ENCODE measurements at regions not wholly inside any gene's neighbourhood (a gene's known extent, or its start where the extent isn't known, plus 50 kb on each side); places are given as distances from the start of the nearest gene placed in this dataset.
"Not testable (repeated sequence)": the region's sequence is repeated elsewhere in the genome, so short reads cannot be mapped to it uniquely, and the experiment has no call there.

DNA sequence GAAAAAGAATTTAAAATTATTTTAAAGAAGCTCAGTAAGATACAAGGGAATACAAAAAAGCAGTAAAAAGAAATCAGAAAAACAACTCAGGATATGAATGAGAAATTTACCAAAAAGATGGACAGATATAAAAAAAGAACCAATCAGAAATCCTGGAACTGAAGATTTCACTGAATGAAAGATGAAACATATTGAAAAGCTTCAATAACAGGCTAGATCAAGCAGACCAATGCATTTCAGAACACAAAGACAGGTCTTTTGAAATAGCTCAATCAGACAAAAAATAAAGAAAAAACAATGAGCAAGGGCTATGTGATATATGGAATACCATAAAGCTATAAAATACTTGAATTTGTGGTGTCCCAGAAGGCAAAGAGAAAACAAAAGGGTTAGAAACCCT, 322.6 kb upstream of the POU5F2 start:
- Histone ChIP-seq H3K27ac (no peak overlapping the region), H3K4me1 (no peaks in the 10 kb centered on the region), H3K36me3 (peaks cover 0 to 15% of the 10 kb centered on the region in 2 donors), H3K27me3 (no peaks in the 10 kb centered on the region), H3K4me3 (no peak overlapping the region), H3K9me3 (peaks cover 16% of the 10 kb centered on the region)
- no peak for TF ChIP-seq POLR2AphosphoS5 (IDR thresholded peaks at IDR 0.05; ENCODE audit: insufficient read depth in 1 of 2, low read depth in 1 of 2)
- TF ChIP-seq POLR2A (IDR thresholded peaks at IDR 0.05), result no peak
- TF ChIP-seq, protein P1, sequence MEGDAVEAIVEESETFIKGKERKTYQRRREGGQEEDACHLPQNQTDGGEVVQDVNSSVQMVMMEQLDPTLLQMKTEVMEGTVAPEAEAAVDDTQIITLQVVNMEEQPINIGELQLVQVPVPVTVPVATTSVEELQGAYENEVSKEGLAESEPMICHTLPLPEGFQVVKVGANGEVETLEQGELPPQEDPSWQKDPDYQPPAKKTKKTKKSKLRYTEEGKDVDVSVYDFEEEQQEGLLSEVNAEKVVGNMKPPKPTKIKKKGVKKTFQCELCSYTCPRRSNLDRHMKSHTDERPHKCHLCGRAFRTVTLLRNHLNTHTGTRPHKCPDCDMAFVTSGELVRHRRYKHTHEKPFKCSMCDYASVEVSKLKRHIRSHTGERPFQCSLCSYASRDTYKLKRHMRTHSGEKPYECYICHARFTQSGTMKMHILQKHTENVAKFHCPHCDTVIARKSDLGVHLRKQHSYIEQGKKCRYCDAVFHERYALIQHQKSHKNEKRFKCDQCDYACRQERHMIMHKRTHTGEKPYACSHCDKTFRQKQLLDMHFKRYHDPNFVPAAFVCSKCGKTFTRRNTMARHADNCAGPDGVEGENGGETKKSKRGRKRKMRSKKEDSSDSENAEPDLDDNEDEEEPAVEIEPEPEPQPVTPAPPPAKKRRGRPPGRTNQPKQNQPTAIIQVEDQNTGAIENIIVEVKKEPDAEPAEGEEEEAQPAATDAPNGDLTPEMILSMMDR (IDR thresholded peaks at IDR 0.05), result no peak
- intact Hi-C loops (cut with DNase I), result no loop called here
- no peak for DNase-seq (ENCODE audit: extremely low spot score in 2 of 2)

DNA sequence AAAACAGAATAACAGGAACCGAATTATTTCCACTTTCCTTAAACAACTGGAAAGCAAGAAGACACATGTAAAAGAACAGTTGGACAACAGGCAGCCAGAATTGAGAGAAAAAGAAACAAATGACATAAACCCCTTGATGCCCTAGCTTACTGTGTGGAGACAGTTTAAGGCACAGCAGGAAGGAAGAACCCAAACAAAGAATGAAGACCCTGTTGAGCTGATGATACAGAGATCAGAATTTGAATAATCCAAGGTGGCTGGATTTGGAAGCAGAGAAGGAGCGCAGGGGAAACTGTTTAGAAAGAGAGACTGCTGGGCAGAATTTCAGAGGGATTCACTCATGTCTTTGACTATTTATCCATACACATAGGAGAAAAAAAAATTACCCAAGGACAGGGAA, 316.3 kb upstream of the POU5F2 start:
- DNase-seq (ENCODE audit: extremely low spot score in 2 of 2), result no peak
- Histone ChIP-seq H3K36me3 (peaks cover 0 to 5% of the 10 kb centered on the region in 2 donors), H3K27me3 (no peaks in the 10 kb centered on the region), H3K9me3 (no peaks in the 10 kb centered on the region), H3K4me1 (no peaks in the 10 kb centered on the region), H3K27ac (no peak overlapping the region), H3K4me3 (no peak overlapping the region)
- TF ChIP-seq POLR2AphosphoS5 (IDR thresholded peaks at IDR 0.05; ENCODE audit: insufficient read depth in 1 of 2, low read depth in 1 of 2) (no peak), POLR2A (IDR thresholded peaks at IDR 0.05) (no peak)
- TF ChIP-seq, protein P1 (IDR thresholded peaks at IDR 0.05), result no peak
- intact Hi-C loops (cut with DNase I), result no loop called here

DNA sequence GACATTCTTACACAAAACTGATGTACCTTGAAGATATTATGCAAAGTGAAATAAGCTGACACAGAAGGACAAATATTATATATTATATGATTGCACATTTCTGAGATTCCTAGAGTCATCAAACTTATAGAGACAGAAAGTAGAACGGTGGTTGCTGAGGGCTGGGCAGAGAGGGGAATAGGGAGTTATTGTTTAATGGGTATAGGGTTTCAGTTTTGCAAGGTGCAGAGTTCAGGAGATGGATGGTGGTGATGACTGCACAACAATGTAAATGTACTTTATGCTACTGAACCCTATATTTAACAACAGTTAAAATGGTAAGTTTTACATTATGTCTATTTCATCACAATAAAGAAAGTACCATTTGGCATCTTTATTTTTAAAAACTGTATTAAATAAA, 315.8 kb upstream of the POU5F2 start:
- Histone ChIP-seq H3K27me3 (no peaks in the 10 kb centered on the region), H3K4me3 (no peak overlapping the region), H3K36me3 (peaks cover 0 to 5% of the 10 kb centered on the region in 2 donors), H3K9me3 (no peaks in the 10 kb centered on the region), H3K4me1 (no peaks in the 10 kb centered on the region), H3K27ac (no peak overlapping the region)
- TF ChIP-seq POLR2A (IDR thresholded peaks at IDR 0.05) (no peak), POLR2AphosphoS5 (IDR thresholded peaks at IDR 0.05; ENCODE audit: insufficient read depth in 1 of 2, low read depth in 1 of 2) (no peak)
- TF ChIP-seq, protein P1 (IDR thresholded peaks at IDR 0.05), result no peak
- intact Hi-C loops (cut with DNase I), result no loop called here
- DNase-seq (ENCODE audit: extremely low spot score in 2 of 2), result no peak

DNA sequence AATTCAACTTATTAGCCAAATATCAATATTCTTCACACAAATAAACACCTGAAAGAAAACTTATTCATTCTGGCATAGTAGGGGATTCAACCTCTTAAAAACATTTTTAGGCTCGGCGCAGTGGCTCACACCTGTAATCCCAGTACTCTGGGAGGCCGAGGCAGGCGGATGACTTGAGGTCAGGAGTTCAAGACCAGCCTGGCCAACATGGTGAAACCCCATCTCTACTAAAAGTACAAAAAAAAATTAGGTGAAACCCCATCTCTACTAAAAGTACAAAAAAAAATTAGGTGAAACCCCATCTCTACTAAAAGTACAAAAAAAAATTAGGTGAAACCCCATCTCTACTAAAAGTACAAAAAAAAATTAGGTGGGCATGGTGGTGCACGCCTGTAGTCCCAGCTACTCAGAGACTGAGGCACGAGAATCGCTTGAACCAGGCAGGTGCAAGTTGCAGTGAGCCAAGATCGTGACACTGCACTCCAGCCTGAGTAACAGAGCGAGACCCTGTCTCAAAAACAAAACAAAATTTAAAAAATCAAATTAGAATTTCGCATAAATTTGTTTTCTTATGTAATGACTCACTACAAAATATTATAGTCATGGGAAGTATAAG, 308.0 kb upstream of the POU5F2 start:
- H3K4me1 ChIP-seq; H3K9me3 ChIP-seq; DNase-seq (ENCODE audit: extremely low spot score in 2 of 2); H3K27ac ChIP-seq; intact Hi-C loops (cut with DNase I); H3K27me3 ChIP-seq; H3K4me3 ChIP-seq: not testable (repeated sequence)
- H3K36me3 ChIP-seq, result peaks cover 0 to 11% of the 10 kb centered on the region in 2 donors

DNA sequence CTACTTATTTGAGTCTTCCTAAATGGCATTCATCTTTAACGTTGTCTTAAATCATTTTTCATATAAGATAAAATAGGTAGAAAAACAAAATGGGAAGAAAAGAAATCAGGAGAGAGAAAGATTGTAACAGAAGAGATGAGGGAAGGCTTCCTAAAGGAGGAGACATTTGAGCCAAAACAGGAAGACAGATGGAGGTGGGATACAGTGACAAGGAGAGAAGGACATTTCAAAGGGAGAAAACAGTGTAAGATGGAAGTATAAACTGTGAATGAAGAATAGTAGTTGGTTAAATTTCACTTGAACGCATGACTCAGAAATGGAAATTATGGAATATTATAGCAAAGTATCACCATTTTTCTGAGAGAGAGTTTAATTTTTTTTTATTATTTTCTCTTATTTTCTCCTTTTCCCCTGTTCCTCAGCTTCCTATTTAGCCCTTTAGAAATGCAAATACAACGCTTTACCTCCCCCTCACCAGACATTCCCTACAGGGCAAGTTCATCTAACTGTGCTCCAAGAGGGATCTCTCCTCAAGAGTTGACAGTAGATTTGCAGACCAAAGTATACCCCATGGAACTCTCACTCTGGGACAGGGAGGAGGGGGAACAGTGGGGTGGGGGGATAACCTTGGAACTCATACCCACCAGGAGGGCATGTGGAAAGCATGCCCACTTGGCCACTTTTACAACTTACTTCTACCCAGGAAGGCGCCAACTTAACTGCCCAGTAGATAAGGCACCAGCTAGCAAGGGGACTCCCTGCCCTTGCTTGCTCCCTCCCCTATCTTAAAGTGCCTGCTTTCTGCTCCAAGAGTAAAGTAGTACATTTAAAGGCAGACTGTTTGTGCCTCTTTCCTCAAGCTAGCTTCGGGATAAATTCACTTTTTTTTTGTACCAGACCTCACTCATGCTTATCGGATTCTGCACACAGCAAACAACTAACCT, 304.7 kb upstream of the POU5F2 start:
- intact Hi-C loops (cut with DNase I), result no loop called here
- TF ChIP-seq POLR2AphosphoS5 (IDR thresholded peaks at IDR 0.05; ENCODE audit: insufficient read depth in 1 of 2, low read depth in 1 of 2) (no peak), POLR2A (IDR thresholded peaks at IDR 0.05) (no peak)
- TF ChIP-seq, protein P1 (IDR thresholded peaks at IDR 0.05), result no peak
- H3K27ac ChIP-seq, result no peak overlapping the region
- H3K36me3 ChIP-seq, result peaks cover 0 to 12% of the 10 kb centered on the region in 2 donors
- no peaks in the 10 kb centered on the region for H3K4me1 ChIP-seq
- H3K9me3 ChIP-seq, result no peaks in the 10 kb centered on the region
- DNase-seq (ENCODE audit: extremely low spot score in 2 of 2), result no peak
- H3K27me3 ChIP-seq, result no peaks in the 10 kb centered on the region
- no peak overlapping the region for H3K4me3 ChIP-seq
